ENCODE measurements at regions not wholly inside any gene's neighbourhood (a gene's known extent, or its start where the extent isn't known, plus 50 kb on each side); places are given as distances from the start of the nearest gene placed in this dataset.
"Not testable (repeated sequence)": the region's sequence is repeated elsewhere in the genome, so short reads cannot be mapped to it uniquely, and the experiment has no call there.

DNA sequence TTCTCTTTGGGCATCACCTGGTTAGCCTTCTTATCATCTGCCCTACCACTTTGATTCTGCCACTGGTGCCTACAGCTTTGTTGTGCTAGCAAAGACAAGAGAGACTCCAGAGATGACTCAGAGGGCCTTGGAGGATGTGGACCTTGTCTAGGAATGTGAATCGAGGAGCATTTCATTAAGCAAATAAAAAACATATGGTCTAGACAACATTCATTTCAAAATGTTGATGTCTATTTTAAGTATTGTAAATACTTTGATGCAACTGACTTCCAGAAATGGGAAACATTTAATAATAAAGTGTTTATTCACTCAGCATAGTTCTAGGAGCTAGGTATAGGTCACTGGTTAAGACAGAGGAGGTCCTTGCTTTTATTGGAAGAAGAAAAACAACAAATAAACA, 195.5 kb downstream of the CDCA7 start:
- DNase-seq (ENCODE audit: low read depth) = no peak

DNA sequence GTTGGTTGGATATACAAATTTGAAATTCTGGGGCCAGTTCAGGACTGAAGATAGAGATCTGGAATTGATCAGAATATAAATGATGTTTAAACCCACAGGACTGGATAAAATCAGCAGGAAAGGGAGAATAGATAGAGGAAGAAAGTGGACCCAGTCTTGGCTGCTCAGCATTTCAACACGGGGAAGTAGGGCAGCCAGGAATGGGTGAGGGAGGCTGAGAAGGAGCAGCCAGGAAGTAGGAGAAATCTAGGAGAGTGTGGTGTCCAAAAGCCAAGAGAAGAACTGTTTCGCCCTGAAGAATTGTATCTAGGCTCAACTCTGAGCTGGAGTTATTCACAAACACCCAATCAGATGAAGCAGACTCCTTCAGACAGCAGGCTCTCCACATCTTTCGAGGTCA, 197.9 kb downstream of the CDCA7 start:
- no peak for DNase-seq (ENCODE audit: low read depth)

DNA sequence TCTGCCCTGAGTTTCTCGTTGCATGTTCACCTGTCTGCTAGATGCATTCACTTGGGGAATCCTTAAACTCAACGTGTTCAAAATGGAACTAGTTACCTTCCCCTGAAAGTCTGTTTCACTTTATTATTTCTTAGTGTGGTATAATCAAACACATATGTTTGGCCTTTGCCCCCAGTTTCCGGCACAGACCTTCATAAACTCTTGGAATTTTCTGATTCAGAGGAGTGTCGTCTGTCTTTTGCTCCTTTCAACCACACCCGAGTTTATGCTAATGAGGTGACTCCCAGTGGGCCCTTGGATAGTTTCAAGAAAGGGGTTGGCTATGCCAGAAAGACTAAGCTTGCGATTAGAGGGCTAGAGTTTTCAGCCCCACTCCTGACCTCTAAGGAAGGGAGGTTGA, 198.9 kb downstream of the CDCA7 start:
- DNase-seq (ENCODE audit: low read depth) = no peak

DNA sequence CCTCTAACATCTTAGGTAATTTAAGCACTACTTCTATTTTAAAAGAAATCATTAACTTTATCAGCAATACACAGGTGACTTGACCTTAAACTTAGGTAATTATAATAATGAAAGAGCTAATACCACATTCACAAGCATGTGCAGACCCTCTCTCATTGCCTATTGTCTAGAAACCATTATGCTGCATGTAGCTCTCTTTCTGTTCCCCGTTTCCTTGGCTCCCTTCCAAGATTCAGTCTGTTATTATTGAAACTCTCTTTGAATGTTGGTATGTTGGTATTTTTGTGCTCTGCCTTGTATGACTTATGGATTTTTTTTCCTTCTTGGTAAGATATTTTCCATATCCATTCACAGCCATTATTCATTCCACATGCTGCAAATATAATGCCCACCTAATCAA, 201.2 kb downstream of the CDCA7 start:
- DNase-seq (ENCODE audit: low read depth) = no peak

DNA sequence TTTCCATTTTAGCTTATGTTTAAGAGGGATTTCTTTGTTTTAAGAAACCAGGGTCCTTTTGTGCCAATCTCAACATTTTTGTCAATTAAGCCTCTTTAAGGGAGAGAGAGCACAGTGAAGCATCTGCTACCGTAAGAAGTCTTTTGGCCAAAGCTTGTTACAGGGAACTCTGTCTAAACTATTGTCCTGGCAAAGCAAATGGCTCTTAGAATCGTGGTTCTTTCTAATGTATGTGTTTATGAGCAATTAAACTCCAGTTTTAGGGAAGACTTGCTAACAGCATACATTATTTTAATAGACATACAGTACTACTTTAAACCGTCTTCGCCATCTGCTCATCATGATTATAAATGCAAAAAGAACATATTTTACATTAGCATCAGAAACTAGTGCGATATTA, 202.1 kb downstream of the CDCA7 start:
- no peak for DNase-seq (ENCODE audit: low read depth)

DNA sequence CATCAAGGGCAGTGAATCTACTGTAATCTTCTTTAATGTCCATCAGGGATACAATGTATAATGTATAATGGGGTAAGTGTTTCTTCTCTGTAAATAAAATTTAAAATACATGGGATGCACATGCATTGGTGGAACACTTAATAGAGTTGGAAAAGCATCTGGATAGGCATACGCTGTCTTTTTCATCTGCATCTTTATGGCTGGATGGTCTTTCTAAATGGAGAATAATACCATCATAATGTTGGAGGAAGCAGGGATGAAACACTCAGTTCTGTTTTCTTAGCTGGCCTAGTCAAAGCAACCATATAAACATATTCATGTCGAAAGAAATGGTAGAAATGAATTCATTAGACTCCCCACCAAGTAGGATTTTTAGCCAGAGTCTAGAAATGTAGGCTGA, 202.8 kb downstream of the CDCA7 start:
- no peak for DNase-seq (ENCODE audit: low read depth)

DNA sequence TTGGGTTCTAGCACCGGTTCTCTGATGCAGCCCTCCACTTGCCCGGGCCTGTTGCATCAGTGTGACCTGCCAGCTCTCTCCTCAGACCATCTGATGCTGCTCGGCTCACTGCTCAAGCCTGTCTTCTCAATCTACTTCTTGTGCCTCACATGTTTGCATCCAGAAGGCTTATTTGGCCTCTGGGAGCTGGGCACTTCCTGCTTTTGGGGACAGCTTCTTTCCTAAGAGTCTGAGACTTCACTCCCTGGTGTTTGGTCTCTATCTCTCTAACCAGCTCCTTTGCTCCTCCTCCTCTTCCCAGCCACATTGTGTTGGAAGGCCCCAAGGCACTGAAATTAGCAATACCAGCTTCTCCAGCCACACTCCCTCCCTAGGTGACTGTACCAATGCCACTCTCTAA, 212.8 kb downstream of the CDCA7 start:
- no peak for DNase-seq (ENCODE audit: low read depth)

DNA sequence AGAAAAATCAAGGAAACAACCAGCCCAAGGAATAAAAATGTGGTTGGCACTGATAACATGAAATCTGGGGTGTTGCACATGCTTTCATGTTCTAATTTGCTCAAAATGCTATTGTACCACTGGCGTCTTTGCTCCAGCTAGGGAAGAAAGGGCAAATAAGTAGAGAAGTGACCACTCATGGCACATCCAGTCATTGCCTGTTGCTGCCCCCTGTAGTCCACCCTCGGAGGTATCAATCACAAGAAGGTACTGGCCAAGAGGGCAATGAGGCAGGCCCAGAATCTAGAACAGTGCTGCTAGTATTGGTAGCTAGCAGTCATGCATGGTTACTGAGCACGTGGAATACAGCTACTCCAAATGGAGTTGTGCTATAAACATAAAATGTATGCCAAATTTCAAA, 213.4 kb downstream of the CDCA7 start:
- DNase-seq (ENCODE audit: low read depth) = no peak

DNA sequence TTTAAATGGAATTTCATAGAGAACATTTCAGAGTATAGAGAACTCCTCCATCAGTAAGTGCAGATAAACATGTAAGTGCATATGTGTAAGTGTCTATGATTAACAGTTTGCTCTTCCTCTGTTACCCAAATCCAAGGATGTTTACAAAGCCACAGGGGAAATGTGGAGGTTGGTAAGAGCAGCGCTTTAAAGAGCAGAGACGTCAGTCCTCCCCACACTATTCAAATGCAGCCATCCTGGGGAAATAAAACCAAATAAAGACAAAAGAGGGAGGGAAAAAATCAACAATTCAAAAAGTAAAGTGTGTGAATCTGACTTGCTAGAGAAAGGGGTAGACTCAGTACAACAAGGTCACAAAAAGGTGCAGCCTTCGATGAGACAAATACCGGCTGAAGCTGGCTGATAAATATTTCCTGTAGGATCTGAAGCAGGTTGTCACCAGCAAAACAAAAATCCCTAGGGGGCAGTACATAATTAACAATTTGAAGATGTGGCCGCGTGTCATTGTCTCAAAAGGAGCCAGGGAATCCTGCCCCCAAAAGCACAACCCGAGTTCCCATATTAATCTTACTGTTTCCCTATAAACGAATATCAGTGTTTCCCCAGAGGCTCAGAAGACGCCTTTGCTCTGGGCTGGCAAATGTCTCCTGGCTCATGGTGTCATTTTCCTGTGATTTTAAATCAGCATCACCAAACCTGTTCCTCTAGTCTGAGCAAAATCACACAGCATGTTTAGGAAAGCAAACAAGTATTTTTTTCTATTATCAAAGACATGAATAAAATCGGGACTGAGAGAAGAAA, 216.5 kb downstream of the CDCA7 start:
- no peak for DNase-seq (ENCODE audit: low read depth)

DNA sequence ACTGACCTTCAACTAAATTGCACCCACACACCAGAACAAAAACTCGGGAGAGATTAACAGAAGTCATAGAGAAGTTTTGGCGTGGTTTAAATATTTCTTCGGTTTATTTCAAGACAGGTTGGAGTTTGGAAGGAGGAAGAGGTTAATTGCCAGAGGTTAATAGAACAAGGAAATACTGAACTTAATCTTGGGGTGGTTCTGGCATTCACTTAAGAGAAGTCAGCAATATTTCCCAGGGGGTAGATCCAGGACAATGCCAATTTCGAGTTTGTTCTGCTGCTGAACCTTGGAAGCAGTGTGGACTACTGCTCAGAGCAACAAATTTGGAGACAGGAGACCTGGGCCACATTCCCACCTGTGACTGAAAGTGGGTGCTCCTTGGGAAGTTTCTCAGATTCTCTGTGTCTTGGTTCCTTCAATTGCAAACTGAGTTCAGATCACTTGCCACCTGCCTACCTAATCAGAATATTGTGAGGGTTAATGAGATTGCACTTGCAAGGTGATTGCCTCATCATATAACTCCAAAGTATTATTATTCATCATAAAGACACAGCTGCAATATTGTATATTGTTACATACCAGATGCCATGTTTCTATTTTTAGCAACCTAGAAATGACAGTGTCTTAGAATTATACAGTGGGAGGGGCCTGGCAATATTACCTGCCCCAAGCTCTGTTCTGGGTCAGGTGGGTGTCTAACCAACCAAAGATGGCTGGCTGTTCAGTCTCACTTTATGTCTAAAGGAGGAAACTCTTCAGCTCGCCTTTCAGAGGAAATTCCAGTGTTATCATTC, 217.4 kb downstream of the CDCA7 start:
- no peak for DNase-seq (ENCODE audit: low read depth)

DNA sequence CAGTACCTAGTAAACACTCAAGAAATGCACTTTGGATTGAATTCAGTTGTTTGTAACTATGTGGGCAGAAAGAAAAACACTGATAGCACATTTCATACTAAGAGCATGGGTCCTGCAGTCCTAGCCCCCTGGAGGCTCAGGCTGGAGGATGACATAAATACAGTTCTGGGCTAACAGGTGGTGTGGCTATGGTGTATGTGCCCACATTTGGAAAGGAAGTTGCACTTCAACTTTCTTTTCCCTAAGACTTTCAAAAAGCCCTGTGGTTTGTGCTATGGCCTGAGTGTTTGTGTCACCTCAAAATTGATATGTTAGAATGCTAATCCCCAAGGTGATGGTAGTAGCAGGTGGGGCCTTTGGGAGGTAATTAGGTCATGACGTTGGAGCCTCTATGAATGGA, 218.2 kb downstream of the CDCA7 start:
- no peak for DNase-seq (ENCODE audit: low read depth)

DNA sequence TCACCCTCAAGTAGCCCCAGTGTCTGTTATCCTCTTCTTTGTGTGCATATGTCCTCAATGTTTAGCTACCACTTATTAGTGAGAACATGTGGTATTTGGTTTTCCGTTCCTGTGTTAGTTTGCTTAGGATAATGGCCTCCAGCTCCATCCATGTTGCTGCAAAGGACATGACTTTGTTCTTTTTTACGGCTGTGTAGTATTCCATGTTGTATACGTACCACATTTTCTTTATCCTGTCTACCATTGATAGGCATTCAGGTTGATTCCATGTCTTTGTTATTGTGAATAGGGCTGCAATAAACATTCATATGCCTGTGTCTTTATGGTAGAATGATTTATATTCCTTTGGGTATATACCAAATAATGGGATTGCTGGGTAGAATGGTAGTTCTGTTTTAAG, 219.1 kb downstream of the CDCA7 start:
- DNase-seq (ENCODE audit: low read depth) = not testable (repeated sequence)

DNA sequence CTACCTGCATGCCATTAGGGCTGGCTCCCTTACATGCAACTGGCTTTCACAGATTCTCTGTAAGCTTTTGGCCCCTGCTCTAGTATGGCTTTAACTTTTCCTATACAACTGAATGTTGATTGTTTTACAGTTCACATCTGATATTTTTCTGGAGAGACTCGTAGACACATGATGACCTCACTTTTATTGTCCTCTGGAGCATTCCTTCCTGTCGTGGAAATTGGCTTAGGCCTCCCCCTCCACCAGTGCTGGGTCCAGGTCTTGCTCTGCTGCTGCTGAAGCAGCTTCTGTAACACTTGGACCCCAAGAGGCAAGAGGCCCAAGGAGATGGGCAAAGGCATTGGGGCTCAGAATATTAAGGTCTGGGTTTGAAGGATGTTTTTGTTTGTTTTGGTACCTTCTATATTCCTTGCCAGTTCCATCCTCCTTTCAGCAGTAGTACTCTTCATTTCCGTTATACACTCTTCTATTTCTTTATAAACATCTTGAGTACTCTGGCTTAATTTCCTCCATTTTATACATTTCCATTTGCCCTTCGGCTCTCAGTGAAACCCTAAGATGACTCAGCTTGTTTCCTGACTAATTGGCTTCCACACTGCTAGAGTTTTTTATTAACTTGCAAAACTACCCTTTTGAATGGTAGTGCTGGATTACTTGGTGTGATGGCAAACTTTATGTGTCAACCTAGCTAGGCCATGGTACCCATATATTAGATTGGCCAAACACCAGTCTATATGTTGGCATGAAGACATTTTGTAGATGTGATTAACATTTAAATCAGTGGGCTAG, 219.8 kb downstream of the CDCA7 start:
- no peak for DNase-seq (ENCODE audit: low read depth)

DNA sequence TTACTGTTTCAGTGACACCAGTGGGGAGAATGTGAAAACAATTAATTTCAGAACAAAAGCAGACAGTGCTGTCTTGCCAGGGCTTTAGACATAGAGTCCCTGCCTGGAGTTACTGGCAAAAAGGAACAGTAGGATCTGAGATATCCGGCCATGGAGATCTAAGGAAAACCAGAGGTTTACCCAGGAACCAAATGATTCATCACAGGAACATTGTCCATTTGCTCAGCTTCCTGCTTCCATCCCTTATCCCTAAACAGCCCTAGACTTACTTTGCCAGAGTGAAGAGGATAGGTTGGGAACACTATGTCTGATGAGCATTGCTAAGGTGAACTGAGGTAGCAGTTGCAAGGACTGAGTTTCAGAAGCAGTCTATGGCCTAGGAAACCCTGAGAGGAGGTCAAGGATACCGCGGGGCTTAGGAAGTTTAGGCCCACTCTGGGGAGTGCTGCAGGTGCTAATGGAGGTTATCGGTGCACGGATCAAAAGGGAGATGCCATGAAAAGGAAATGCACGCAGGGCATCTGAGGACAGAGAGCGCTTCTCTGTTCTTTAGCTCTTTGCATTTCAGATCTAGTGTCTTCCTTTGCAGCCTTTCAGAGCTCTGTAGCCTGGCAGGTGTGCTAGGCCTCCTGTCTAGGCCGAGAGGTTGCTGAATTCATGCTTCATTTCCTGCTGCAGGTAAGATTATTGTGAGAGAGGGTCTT, 223.9 kb downstream of the CDCA7 start:
- no peak for DNase-seq (ENCODE audit: low read depth)

DNA sequence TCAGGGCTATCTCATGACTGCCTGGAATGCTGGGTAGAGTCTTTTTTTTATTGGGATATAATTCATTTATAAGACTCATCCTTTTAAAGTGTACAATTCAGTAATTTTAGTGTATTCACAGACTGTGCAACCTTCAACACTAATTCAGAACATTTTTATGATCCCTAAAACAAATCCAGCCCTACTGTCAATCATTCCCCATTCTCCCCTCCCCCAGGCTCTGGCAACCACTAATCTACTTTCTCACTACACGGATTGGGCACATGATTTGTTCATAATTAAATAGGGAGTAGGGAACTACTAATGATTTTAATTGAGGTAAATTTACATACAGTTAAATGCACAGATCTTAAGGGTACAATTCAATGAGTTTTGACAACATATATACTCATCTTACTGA, 225.7 kb downstream of the CDCA7 start:
- no peak for DNase-seq (ENCODE audit: low read depth)

DNA sequence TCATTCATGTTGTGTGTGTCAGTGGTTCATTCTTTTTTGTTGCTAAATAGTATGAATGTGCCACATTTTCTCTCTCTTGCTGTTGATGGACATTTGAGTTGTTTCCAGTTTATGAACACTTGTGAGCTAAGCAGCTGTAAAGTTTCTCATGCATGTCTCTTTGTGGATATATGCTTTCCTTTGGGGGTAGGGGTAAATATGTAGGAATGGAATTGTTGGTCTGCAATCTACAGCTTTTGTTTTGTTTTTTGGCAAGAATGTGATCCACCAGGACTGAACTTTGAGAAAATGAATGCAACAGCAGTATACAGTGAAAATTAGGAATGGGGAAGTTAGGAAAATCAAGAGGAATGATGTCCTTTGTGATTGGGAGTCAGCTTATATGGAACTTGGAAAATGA, 226.3 kb downstream of the CDCA7 start:
- DNase-seq (ENCODE audit: low read depth) = no peak

DNA sequence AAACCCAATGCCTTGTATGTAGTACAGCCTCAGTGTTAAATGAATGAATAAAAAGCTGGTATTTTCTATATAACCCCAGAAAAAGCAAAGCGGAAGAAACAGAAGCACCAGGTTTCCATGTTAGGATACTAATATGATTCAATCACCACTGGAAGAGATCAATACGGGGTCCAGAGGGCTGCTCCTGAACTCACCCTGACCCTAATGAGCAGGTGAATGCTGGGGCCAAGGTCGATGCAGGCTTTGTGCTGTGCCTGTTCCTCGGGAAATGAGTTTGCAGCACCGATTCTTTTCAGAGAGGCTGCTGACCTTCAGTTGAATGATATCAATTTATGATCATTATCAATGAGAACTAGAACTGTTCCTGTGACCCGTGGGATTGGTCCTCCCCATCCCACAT, 228.5 kb downstream of the CDCA7 start:
- no peak for DNase-seq (ENCODE audit: low read depth)

DNA sequence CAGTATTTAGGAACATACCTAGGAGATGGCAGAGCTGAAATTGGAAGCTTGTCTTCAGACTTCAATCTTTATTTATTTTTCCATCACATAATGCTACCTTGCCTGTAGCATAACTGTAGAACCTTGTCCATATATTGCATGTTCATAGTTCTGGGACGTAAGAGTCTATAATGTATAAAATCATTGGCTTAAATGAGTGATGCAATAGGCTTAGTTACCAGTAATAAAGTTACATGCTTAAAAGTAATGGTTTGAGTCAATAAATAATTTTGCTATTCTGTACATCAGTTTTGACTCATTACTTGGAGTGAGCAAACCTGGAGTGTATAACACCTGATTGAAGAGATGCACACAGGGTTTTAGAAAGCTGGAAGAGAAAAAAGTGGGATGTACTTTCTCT, 229.3 kb downstream of the CDCA7 start:
- no peak for DNase-seq (ENCODE audit: low read depth)

DNA sequence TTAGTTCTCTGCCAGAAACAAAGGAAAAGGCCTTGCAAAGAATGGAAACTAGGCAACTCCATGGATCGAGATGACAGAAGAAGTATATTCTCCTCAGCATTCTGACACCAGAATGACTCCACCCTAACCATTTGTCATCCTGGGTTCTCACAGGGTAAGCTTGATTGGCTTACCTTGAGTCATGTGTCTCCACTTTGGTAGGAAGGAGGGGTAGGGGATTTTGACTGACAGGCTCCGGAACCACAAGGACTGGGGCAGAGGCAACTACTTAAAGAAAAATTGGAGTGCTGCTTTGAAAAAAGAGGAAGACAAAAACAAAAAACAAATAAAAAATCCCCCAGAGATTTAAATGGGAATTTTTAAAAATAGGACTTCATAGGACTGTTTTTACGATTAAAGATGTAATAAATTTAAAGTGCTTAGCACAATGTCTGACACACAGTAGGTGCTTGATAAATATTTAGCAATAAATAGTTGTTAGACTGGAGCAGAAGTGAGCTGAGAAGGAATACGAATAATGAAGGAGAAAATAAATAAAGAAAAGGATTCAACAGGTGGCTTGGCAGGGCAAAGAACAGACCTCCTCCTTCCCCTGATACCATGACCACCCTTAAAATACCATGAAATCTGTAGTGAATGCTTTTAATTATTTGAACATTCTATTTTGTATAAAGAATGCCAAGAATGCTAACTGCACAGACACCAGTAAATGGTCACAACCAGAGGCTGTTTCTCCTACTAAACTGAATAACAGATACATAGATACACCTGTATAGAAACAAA, 230.2 kb downstream of the CDCA7 start:
- no peak for DNase-seq (ENCODE audit: low read depth)

DNA sequence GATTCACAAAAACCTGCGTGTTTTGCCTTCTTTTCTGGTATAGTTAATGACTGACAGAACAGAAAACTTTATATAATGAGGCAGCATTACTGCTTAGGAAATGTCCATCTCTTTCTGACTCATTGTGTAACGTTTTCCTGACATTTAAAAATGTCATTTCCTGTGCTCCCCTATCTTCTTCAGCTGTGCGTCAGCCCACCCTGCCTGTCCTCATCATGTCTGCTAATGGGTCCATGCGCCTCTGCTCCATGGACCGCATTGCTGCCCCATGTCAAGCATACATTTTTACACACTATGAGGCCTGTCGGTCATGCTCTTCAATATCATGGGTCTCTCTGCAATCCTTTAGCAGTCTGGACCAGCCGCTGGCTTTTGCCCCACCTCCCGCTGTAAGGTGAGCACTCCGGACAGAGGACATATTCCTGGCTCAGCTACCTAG, 234.3 kb downstream of the CDCA7 start:
- DNase-seq (ENCODE audit: low read depth) = no peak

DNA sequence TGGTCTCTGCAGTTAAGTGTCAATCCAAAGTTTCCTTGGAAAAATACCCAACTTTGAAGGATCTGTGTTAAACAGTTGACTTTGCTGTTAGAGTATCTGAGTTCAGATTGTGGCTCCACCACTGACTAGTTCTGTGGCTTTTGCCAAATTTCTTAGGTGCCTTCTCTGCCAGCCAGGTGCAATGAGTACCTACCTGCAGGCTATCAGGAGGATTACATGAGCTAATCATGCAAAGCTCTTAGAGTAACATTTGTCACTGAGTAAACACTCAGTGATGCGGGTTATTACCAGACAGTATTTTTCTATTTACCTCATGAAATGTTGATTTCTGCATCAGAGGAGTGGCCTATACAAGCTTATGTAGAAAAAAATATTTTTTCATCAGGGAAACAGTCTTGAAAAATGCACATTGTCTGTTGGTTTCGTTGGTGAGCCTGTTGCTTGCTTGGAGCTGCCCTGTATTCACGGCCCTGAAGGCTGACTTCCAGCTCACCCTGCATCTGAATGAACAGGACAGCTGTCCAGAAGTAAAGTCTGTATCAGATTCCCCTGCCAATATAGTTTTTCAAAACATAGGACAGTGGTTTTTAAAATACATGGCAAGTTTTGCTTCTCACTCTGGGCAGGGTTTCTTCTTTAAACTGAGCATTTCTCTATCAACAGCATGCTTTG, 235.1 kb downstream of the CDCA7 start:
- DNase-seq (ENCODE audit: low read depth) = no peak

Data from stimulated activated CD4-positive, alpha-beta T cell treated with anti-CD3 and anti-CD28 coated beads, Interleukin-2, amount 100 ng/mL, for 4 hours (primary cell).